ENCODE measurements at regions not wholly inside any gene's neighbourhood (a gene's known extent, or its start where the extent isn't known, plus 50 kb on each side); places are given as distances from the start of the nearest gene placed in this dataset.

DNA sequence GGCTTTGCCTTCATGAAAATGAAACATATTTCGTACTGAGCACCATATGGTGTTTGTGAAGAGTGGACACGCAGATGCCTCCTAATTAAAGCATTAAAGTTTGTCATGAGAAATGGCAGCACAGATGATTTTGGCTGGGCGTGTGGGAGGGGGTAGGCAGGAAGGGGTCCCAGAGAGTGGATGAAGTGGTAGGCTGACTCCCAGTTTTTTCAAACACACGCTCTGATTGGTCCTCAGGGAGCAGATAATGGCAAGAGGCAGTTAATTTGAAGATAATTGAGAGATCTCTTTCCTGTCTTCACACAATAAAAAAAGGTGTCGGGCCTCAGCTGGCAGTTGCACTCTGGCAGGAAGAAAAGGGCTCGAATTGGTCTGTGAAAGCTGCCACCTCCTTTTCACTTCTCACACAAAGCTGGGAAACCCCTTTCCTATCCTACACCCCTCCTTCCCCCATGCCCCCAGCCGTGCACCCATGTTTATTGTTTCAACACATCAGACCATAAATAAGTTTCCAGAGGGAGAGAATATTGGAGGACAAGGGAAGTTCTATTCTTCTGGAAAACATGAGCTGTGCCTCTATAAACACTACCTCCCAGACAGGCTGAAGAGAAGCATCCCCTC, 429.6 kb downstream of the ARHGEF28 start:
- Histone ChIP-seq H3K9ac (ENCODE audit: low read depth, low read length, poor library complexity, severe bottlenecking) (no peak overlapping the region), H3K4me3 (ENCODE audit: low read length, poor library complexity, severe bottlenecking) (no peak overlapping the region), H3F3A (ENCODE audit: low read depth) (no peaks in the 10 kb centered on the region), H3K4me1 (ENCODE audit: insufficient read depth, low read length, poor library complexity, severe bottlenecking) (peaks cover 16% of the 10 kb centered on the region), H4K20me1 (ENCODE audit: insufficient read depth, low read length, poor library complexity, severe bottlenecking) (no peaks in the 10 kb centered on the region), H2AFZ (ENCODE audit: low read length) (peak overlapping the region; percentile 24), H3K9me3 (ENCODE audit: insufficient read depth, low read depth, low read length) (no peaks in the 10 kb centered on the region), H3K36me3 (ENCODE audit: insufficient read depth, low read length) (no peaks in the 10 kb centered on the region), H3K4me2 (ENCODE audit: low read depth, low read length, poor library complexity, severe bottlenecking) (peak overlapping the region; percentile 2), H3K27me3 (ENCODE audit: insufficient read depth, low read length, poor library complexity, severe bottlenecking) (no peaks in the 10 kb centered on the region), H3K79me2 (ENCODE audit: insufficient read depth, low read length) (no peaks in the 10 kb centered on the region), H3K9me2 (replicated peaks; ENCODE audit: low read depth, low read length) (no peaks in the 10 kb centered on the region)
- TF ChIP-seq EZH2phosphoT487 (IDR thresholded peaks at IDR 0.05; ENCODE audit: borderline replicate concordance), result no peak

DNA sequence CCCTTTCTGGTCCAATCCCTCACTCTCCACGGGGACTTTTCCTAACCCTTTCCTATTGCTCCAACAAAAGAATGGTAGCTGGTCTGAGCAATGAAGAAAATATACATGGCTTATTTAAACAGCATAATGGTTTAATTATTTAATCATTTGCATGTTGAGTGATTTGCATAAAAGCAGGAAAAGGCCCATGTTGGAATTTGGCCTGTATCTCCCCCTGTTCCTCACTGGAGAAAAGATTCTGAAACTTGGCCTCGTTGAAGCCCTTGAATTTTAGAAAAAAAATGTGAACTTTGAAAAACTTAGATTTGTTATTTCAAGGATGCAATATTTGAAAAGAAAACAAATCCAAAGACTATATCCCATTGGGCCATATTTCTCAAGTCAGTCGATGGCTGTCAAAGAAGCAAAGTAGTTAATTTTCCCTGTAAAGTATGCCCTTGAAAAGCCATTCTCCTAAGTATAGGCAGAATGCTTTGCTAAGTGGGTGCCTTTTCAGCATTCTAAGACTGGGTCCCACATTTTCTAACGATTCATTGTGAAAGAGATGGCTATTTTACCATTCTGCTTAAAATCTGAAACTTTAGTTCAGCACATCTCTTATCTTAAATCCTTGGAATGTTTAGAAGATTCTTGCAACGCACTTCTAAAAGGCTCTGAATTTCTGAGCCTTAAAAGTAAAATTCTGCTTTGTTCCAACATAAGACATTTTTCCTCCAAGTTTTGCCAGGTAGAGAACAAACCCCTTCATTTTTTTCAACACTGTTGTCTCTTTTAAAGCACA, 428.8 kb downstream of the ARHGEF28 start:
- Histone ChIP-seq H3F3A (ENCODE audit: low read depth) (no peaks in the 10 kb centered on the region), H3K4me3 (ENCODE audit: low read length, poor library complexity, severe bottlenecking) (no peak overlapping the region), H3K79me2 (ENCODE audit: insufficient read depth, low read length) (no peaks in the 10 kb centered on the region), H3K4me1 (ENCODE audit: insufficient read depth, low read length, poor library complexity, severe bottlenecking) (peaks cover 16% of the 10 kb centered on the region), H3K9ac (ENCODE audit: low read depth, low read length, poor library complexity, severe bottlenecking) (no peak overlapping the region), H4K20me1 (ENCODE audit: insufficient read depth, low read length, poor library complexity, severe bottlenecking) (no peaks in the 10 kb centered on the region), H3K36me3 (ENCODE audit: insufficient read depth, low read length) (no peaks in the 10 kb centered on the region), H3K4me2 (ENCODE audit: low read depth, low read length, poor library complexity, severe bottlenecking) (peak overlapping the region; percentile 2), H3K27me3 (ENCODE audit: insufficient read depth, low read length, poor library complexity, severe bottlenecking) (no peaks in the 10 kb centered on the region), H3K9me2 (replicated peaks; ENCODE audit: low read depth, low read length) (no peaks in the 10 kb centered on the region), H2AFZ (ENCODE audit: low read length) (peak overlapping the region; percentile 24), H3K9me3 (ENCODE audit: insufficient read depth, low read depth, low read length) (no peaks in the 10 kb centered on the region)
- no peak for TF ChIP-seq EZH2phosphoT487 (IDR thresholded peaks at IDR 0.05; ENCODE audit: borderline replicate concordance)
- no peak for TF ChIP-seq CTCF (conservative IDR thresholded peaks at IDR 0.05; ENCODE audit: low read length)

GRCh38 chr5:74054139-74054538, 428.1 kb downstream of the ARHGEF28 start:
- Histone ChIP-seq H3K36me3 (ENCODE audit: insufficient read depth, low read length) (no peaks in the 10 kb centered on the region), H3K9ac (ENCODE audit: low read depth, low read length, poor library complexity, severe bottlenecking) (no peak overlapping the region), H3K9me3 (ENCODE audit: insufficient read depth, low read depth, low read length) (no peaks in the 10 kb centered on the region), H3K4me3 (ENCODE audit: low read length, poor library complexity, severe bottlenecking) (no peak overlapping the region), H3K4me1 (ENCODE audit: insufficient read depth, low read length, poor library complexity, severe bottlenecking) (peaks cover 16% of the 10 kb centered on the region), H3K79me2 (ENCODE audit: insufficient read depth, low read length) (no peaks in the 10 kb centered on the region), H3K4me2 (ENCODE audit: low read depth, low read length, poor library complexity, severe bottlenecking) (no peak overlapping the region), H3K27me3 (ENCODE audit: insufficient read depth, low read length, poor library complexity, severe bottlenecking) (no peaks in the 10 kb centered on the region), H2AFZ (ENCODE audit: low read length) (no peak overlapping the region), H3F3A (ENCODE audit: low read depth) (no peaks in the 10 kb centered on the region), H4K20me1 (ENCODE audit: insufficient read depth, low read length, poor library complexity, severe bottlenecking) (no peaks in the 10 kb centered on the region), H3K9me2 (replicated peaks; ENCODE audit: low read depth, low read length) (no peaks in the 10 kb centered on the region)
- no peak for TF ChIP-seq CTCF (conservative IDR thresholded peaks at IDR 0.05; ENCODE audit: low read length)
- TF ChIP-seq EZH2phosphoT487 (IDR thresholded peaks at IDR 0.05; ENCODE audit: borderline replicate concordance), result no peak

All from Loucy (cell line).